ACHN (cell line): ENCODE measurements at regions not wholly inside any gene's neighbourhood (a gene's known extent, or its start where the extent isn't known, plus 50 kb on each side); places are given as distances from the start of the nearest gene placed in this dataset.

Experiments used
- DNase-seq: peaks from one replicate; pipeline ENCODE4 v3.0.0-alpha.2; 2015
- in situ Hi-C: cut with HindIII; loops from 2 replicates; pipeline ENCODE4 v1.10.0; 2017; ENCODE audit warnings: low sequenced_read_pairs, low pct_ligation_motif_present, low pct_unique_long_range_greater_than_20kb

GRCh38 chr9:1495282-1496030, 445.3 kb downstream of the DMRT2 start:
- no peak for DNase-seq
- in situ Hi-C loops = no loop called here

- no peak for DNase-seq
- in situ Hi-C loops = no loop called here
Measured at GRCh38 chr9:1505489-1505888, 455.3 kb downstream of the DMRT2 start.

GRCh38 chr9:1510712-1511111, 460.6 kb downstream of the DMRT2 start:
- DNase-seq = no peak
- in situ Hi-C loops = no loop called here

- in situ Hi-C loops = no loop called here
- DNase-seq = no peak
Measured at GRCh38 chr9:1513105-1513504, 462.9 kb downstream of the DMRT2 start.

- DNase-seq = no peak
- in situ Hi-C loops = no loop called here
Measured at GRCh38 chr9:1514250-1514649, 464.1 kb downstream of the DMRT2 start.

- in situ Hi-C loops = no loop called here
- no peak for DNase-seq
Measured at GRCh38 chr9:1514776-1515363, 464.7 kb downstream of the DMRT2 start.

- in situ Hi-C loops = no loop called here
- no peak for DNase-seq
Measured at GRCh38 chr9:1515557-1515956, 465.4 kb downstream of the DMRT2 start.

- in situ Hi-C loops = no loop called here
- no peak for DNase-seq
Measured at GRCh38 chr9:1521547-1521946, 471.4 kb downstream of the DMRT2 start.

GRCh38 chr9:1522219-1522767, 472.1 kb downstream of the DMRT2 start:
- in situ Hi-C loops = no loop called here
- no peak for DNase-seq

- in situ Hi-C loops = no loop called here
- DNase-seq = no peak
Measured at GRCh38 chr9:1528456-1528855, 478.3 kb downstream of the DMRT2 start.

GRCh38 chr9:1530696-1531095, 480.5 kb downstream of the DMRT2 start:
- no peak for DNase-seq
- in situ Hi-C loops = no loop called here

- in situ Hi-C loops = no loop called here
- DNase-seq = no peak
Measured at GRCh38 chr9:1531424-1531823, 481.3 kb downstream of the DMRT2 start.

- DNase-seq = no peak
- in situ Hi-C loops = no loop called here
Measured at GRCh38 chr9:1532171-1532570, 482.0 kb downstream of the DMRT2 start.

- no peak for DNase-seq
- in situ Hi-C loops = no loop called here
Measured at GRCh38 chr9:1535051-1535450, 480.1 kb upstream of the SMARCA2 start.

- DNase-seq = no peak
- in situ Hi-C loops = no loop called here
Measured at GRCh38 chr9:1535599-1535998, 479.5 kb upstream of the SMARCA2 start.

- no peak for DNase-seq
- in situ Hi-C loops = no loop called here
Measured at GRCh38 chr9:1536522-1537170, 478.5 kb upstream of the SMARCA2 start.

- DNase-seq = no peak
- in situ Hi-C loops = no loop called here
Measured at GRCh38 chr9:1538301-1538700, 476.8 kb upstream of the SMARCA2 start.

- DNase-seq = no peak
- in situ Hi-C loops = no loop called here
Measured at GRCh38 chr9:1539216-1539615, 475.9 kb upstream of the SMARCA2 start.

- in situ Hi-C loops = no loop called here
- DNase-seq = no peak
Measured at GRCh38 chr9:1550636-1551035, 464.5 kb upstream of the SMARCA2 start.
